Body of pancreas (tissue), 4 donors: ENCODE measurements at regions not wholly inside any gene's neighbourhood (a gene's known extent, or its start where the extent isn't known, plus 50 kb on each side); places are given as distances from the start of the nearest gene placed in this dataset.

ENCODE experiments used
- CTCF ChIP-seq, 7 experiments: fragments of 450-650 bp in 4 of 7; fragments of 200-600 bp in 3 of 7; sonication (generic) in 3 of 7; IDR thresholded peaks; one replicate each; pipeline ENCODE4 v1.5.1; 2016 to 2019; ENCODE audit warnings: antibody characterized with exemption in 7 of 7
- POLR2A ChIP-seq, 3 donors: fragments of 450-650 bp; IDR thresholded peaks; one replicate each; pipeline ENCODE4 v1.6.1; 2016; ENCODE audit warnings: antibody characterized with exemption in 3 of 3, mild to moderate bottlenecking in 2 of 3

DNA sequence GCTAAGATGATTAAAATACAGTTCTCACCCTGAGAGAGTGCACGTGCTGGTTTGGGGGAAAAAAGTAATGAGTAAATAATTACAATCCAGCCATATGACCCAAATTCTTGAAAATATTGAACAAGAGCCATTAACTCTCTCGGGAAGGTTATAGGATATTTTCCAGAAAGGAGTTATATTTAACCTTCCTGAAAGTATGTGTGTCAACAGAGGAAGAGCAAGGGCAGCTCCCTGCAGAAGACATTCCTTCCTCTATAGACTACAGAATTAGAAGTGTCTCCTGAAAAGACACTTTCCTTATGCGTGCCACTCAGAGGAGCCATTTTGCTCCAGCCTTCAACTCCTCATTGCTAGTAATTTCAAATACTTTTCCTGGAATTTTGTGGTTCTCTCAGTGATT is 648.7 kb downstream of the USP25 start:
- TF ChIP-seq CTCF (IDR thresholded peaks at IDR 0.05): no peak
- TF ChIP-seq POLR2A (IDR thresholded peaks at IDR 0.05): no peak
